OCI-LY7 (cell line): ENCODE measurements at regions not wholly inside any gene's neighbourhood (a gene's known extent, or its start where the extent isn't known, plus 50 kb on each side); places are given as distances from the start of the nearest gene placed in this dataset.

Experiments
- BruUV-seq: library from RNA; stranded (reverse); fragments of 400-500 nt; replicated peaks from 2 replicates; lab custom pipeline; 2021; lab: Mats Ljungman, UMichigan
- CTCF ChIA-PET: fragments of 300-600 bp; sonication (Branson Sonifier 250); formaldehyde crosslinking; loops from one replicate; lab custom pipeline; 2022; ENCODE audit warnings: antibody characterized with exemption; ENCODE audit not compliant: unreplicated experiment; lab: Charles Lee
- POLR2A ChIA-PET: fragments of 300-600 bp; sonication (Branson Sonifier 250); formaldehyde crosslinking; loops from one replicate; lab custom pipeline; 2022; ENCODE audit warnings: antibody characterized with exemption; lab: Charles Lee
- DNase-seq: peaks from one replicate; pipeline ENCODE4 v3.0.0-alpha.2; 2015; ENCODE audit warnings: low spot score
- H2AFZ ChIP-seq: fragments of 200-600 bp; sonication (generic), shearing (Covaris generic); 2 replicates; pipeline ENCODE4 v1.6.1; 2014; ENCODE audit warnings: mild to moderate bottlenecking, antibody characterized with exemption, low read length, moderate library complexity
- H3K27ac ChIP-seq: fragments of 200-600 bp; sonication (generic); 2 replicates; pipeline ENCODE4 v1.5.1; 2014; ENCODE audit warnings: mixed run types, low read depth, mild to moderate bottlenecking, moderate library complexity, low read length, inconsistent platforms; ENCODE audit not compliant: poor library complexity, severe bottlenecking
- H3K36me3 ChIP-seq: fragments of 200-600 bp; sonication (generic); 2 replicates; pipeline ENCODE4 v1.6.1; 2014; ENCODE audit warnings: mild to moderate bottlenecking, antibody characterized with exemption, low read length, moderate library complexity, mixed read lengths; ENCODE audit not compliant: insufficient read depth
- H3K4me1 ChIP-seq: fragments of 200-600 bp; sonication (generic); 2 replicates; pipeline ENCODE4 v1.5.1; 2014; ENCODE audit warnings: mild to moderate bottlenecking, low read length; ENCODE audit not compliant: insufficient read depth, poor library complexity, severe bottlenecking
- H3K4me2 ChIP-seq: fragments of 200-600 bp; sonication (generic); 2 replicates; pipeline ENCODE4 v1.6.1; 2014; ENCODE audit warnings: mild to moderate bottlenecking, low read length
- H3K4me3 ChIP-seq: fragments of 200-600 bp; sonication (generic); 2 replicates; pipeline ENCODE4 v1.5.1; 2014; ENCODE audit warnings: mild to moderate bottlenecking, low read depth, low read length; ENCODE audit not compliant: poor library complexity, severe bottlenecking
- H3K79me2 ChIP-seq: fragments of 200-600 bp; sonication (generic); 2 replicates; pipeline ENCODE4 v1.6.1; 2016; ENCODE audit warnings: low read depth, mild to moderate bottlenecking, low read length, moderate library complexity, mixed read lengths; ENCODE audit not compliant: insufficient read depth
- H3K9me2 ChIP-seq: fragments of 200-600 bp; sonication (generic); 2 replicates; pipeline ENCODE4 v1.6.1; 2016; ENCODE audit warnings: mild to moderate bottlenecking, low read length, mixed read lengths; ENCODE audit not compliant: insufficient read depth
- H3K9me3 ChIP-seq: fragments of 200-600 bp; sonication (generic); 2 replicates; pipeline ENCODE4 v1.6.1; 2014; ENCODE audit warnings: mild to moderate bottlenecking, mixed run types, low read length, mixed read lengths
- H4K20me1 ChIP-seq: fragments of 200-600 bp; sonication (generic); 2 replicates; pipeline ENCODE4 v1.6.1; 2014; ENCODE audit warnings: mild to moderate bottlenecking, antibody characterized with exemption, low read length, moderate library complexity, mixed read lengths; ENCODE audit not compliant: insufficient read depth
- EZH2phosphoT487 ChIP-seq: fragments of 200-600 bp; sonication (generic); IDR thresholded peaks from 2 replicates; pipeline ENCODE4 v1.6.1; 2018; ENCODE audit warnings: low read depth, borderline replicate concordance, mild to moderate bottlenecking, mixed run types, antibody characterized with exemption, low read length, moderate library complexity, mixed read lengths
- intact Hi-C: fragments of 100-400 bp; cut with micrococcal nuclease; formaldehyde crosslinking; loops from one replicate; pipeline ENCODE4 v1.10.0; 2022; ENCODE audit not compliant: unreplicated experiment
- TF ChIP-seq, protein P1 (sequence below): fragments of 200-600 bp; sonication (generic); conservative IDR thresholded peaks from 2 replicates; pipeline ENCODE4 v1.5.1; 2014; ENCODE audit warnings: mild to moderate bottlenecking, antibody characterized with exemption, low read length, moderate library complexity, mixed read lengths

DNA sequence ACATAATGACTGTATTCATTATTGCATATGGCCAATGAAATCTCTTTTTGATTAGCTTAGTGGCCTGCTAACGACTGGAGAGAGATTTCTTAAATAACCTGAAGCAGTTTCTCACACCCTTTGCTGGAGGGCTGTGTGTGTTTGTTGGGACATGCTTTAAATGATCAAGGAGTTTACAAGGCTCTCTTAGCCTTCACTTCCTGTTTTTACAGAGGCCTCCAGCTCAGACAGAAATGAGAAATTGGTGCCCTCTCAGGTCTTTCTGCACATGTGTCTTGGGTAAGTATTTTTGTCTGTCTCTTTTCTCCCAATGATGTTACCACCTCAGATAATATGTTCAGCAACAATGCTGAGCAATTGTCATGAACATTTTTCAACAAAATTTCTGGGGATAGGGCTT lies 884.4 kb upstream of the CNTN5 start:
- no peak overlapping the region for H3K27ac ChIP-seq
- H3K9me2 ChIP-seq = no peaks in the 10 kb centered on the region
- no peaks in the 10 kb centered on the region for H4K20me1 ChIP-seq
- no peak overlapping the region for H2AFZ ChIP-seq
- no peaks in the 10 kb centered on the region for H3K9me3 ChIP-seq
- no peaks in the 10 kb centered on the region for H3K36me3 ChIP-seq
- no peak overlapping the region for H3K4me3 ChIP-seq
- ChIA-PET CTCF (no interaction called here), POLR2A (no interaction called here)
- no peak overlapping the region for H3K4me2 ChIP-seq
- H3K79me2 ChIP-seq = no peaks in the 10 kb centered on the region
- no TSS peak for BruUV-seq
- intact Hi-C loops = no loop called here
- no peaks in the 10 kb centered on the region for H3K4me1 ChIP-seq
- DNase-seq = no peak
- TF ChIP-seq EZH2phosphoT487 = no peak
- TF ChIP-seq, protein P1, sequence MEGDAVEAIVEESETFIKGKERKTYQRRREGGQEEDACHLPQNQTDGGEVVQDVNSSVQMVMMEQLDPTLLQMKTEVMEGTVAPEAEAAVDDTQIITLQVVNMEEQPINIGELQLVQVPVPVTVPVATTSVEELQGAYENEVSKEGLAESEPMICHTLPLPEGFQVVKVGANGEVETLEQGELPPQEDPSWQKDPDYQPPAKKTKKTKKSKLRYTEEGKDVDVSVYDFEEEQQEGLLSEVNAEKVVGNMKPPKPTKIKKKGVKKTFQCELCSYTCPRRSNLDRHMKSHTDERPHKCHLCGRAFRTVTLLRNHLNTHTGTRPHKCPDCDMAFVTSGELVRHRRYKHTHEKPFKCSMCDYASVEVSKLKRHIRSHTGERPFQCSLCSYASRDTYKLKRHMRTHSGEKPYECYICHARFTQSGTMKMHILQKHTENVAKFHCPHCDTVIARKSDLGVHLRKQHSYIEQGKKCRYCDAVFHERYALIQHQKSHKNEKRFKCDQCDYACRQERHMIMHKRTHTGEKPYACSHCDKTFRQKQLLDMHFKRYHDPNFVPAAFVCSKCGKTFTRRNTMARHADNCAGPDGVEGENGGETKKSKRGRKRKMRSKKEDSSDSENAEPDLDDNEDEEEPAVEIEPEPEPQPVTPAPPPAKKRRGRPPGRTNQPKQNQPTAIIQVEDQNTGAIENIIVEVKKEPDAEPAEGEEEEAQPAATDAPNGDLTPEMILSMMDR = no peak

DNA sequence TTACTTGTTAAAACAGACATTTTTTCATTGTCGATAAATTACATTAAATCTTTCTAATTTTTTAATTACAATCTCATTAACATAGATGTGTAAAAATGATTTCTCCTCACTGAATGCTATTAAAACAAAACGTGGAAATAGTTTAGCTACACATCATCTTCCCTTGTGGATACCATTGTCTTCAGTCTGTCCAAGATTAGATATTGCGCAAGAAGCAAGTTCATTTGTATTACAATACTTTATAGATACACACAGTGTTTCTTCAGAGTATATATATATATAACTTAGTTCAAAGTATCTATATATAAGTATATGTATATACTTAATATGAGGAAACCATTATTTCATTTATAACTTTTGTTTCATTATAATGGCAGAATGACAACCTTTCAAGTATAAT lies 883.3 kb upstream of the CNTN5 start:
- no peaks in the 10 kb centered on the region for H3K9me3 ChIP-seq

DNA sequence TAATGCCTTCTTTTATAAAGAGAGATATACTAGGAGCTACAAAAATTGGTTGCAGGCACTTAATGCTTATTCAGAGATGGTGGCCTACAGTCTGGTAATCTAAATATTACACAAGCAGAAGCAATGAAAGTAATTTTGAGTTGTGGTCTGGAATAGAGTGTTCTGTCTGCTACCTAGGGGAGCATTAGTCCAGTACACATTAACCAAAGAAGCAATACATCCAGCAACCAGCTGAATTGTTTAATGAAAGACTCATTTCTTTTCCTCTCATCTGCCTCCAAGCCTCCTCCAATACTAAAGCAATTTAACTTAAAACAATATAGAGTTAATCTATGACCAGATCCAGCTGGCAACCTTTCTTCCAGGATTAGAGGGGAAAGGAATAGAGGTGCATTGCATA lies 877.1 kb upstream of the CNTN5 start:
- H3K9me2 ChIP-seq = no peaks in the 10 kb centered on the region
- H3K4me2 ChIP-seq = no peak overlapping the region
- H3K4me1 ChIP-seq = no peaks in the 10 kb centered on the region
- H3K9me3 ChIP-seq = no peaks in the 10 kb centered on the region
- no peaks in the 10 kb centered on the region for H3K79me2 ChIP-seq
- POLR2A ChIA-PET = no interaction called here
- no peaks in the 10 kb centered on the region for H4K20me1 ChIP-seq
- intact Hi-C loops = no loop called here
- DNase-seq = no peak
- CTCF ChIA-PET = no interaction called here
- no peak overlapping the region for H3K4me3 ChIP-seq
- TF ChIP-seq, protein P1 = no peak
- TF ChIP-seq EZH2phosphoT487 = no peak
- no TSS peak for BruUV-seq
- no peaks in the 10 kb centered on the region for H3K36me3 ChIP-seq
- no peak overlapping the region for H2AFZ ChIP-seq
- no peak overlapping the region for H3K27ac ChIP-seq

More for the DNA sequence above, 883.3 kb upstream of the CNTN5 start:
- H3K4me1 ChIP-seq = no peaks in the 10 kb centered on the region
- no peak overlapping the region for H3K4me2 ChIP-seq
- DNase-seq = no peak
- H3K36me3 ChIP-seq = no peaks in the 10 kb centered on the region
- H3K27ac ChIP-seq = no peak overlapping the region
- intact Hi-C loops = no loop called here
- H4K20me1 ChIP-seq = no peaks in the 10 kb centered on the region
- no peak overlapping the region for H3K4me3 ChIP-seq
- CTCF ChIA-PET = no interaction called here
- no peak overlapping the region for H2AFZ ChIP-seq
- no peaks in the 10 kb centered on the region for H3K9me2 ChIP-seq
- POLR2A ChIA-PET = no interaction called here
- no peak for TF ChIP-seq EZH2phosphoT487
- TF ChIP-seq, protein P1 = no peak
- no peaks in the 10 kb centered on the region for H3K79me2 ChIP-seq
- BruUV-seq = no TSS peak
